Left lung (tissue), 4 donors: ENCODE measurements at regions not wholly inside any gene's neighbourhood (a gene's known extent, or its start where the extent isn't known, plus 50 kb on each side); places are given as distances from the start of the nearest gene placed in this dataset.
A peak's percentile ranks its signal among the peaks of the same experiment; 100 is the strongest.

Source experiments
- ATAC-seq: fragments of 200-7000 bp; cut with Tn5 transposase; one replicate; pipeline ENCODE4 v1.9.1; 2020; ENCODE audit warnings: moderate library complexity
- DNase-seq, 4 donors: peaks; one replicate each; pipeline ENCODE4 v3.0.0-alpha.2; 2013 to 2020
- H3K27ac ChIP-seq, 2 donors: fragments of 200-600 bp; sonication (generic) in 1 of 2; one replicate each; pipeline versions ENCODE4 v1.5.0 to v1.8.0; 2020 to 2021
- H3K27me3 ChIP-seq, 2 donors: fragments of 200-600 bp; sonication (generic) in 1 of 2; one replicate each; pipeline versions ENCODE4 v1.5.0 to v1.8.0; 2020 to 2021
- H3K36me3 ChIP-seq, 2 donors: fragments of 200-600 bp; sonication (generic) in 1 of 2; one replicate each; pipeline versions ENCODE4 v1.5.0 to v1.8.0; 2020 to 2021
- H3K4me1 ChIP-seq, 2 donors: fragments of 200-600 bp; one replicate each; pipeline ENCODE4 v1.8.0; 2021
- H3K4me3 ChIP-seq, 2 donors: fragments of 200-600 bp; sonication (generic) in 1 of 2; one replicate each; pipeline versions ENCODE4 v1.5.0 to v1.8.0; 2020 to 2021; ENCODE audit warnings: mild to moderate bottlenecking in 1 of 2
- H3K9me3 ChIP-seq, 2 donors: fragments of 200-600 bp; sonication (generic) in 1 of 2; one replicate each; pipeline versions ENCODE4 v1.5.0 to v1.8.0; 2020 to 2021
- CTCF ChIP-seq, 2 donors: fragments of 200-600 bp; sonication (generic) in 1 of 2; IDR thresholded peaks; one replicate each; pipeline versions ENCODE4 v1.5.0 to v1.8.0; 2021; ENCODE audit warnings: antibody characterized with exemption in 2 of 2
- intact Hi-C, 2 donors: fragments of 100-400 bp; cut with DNase I; formaldehyde crosslinking; loops; one replicate each; pipeline versions ENCODE4 v1.11.2 to v1.14.2; 2022
- donor health status: DM: no; HTN: yes; CAD: no.
- donor health status: DM: no; HTN: no; CAD: no.

DNA sequence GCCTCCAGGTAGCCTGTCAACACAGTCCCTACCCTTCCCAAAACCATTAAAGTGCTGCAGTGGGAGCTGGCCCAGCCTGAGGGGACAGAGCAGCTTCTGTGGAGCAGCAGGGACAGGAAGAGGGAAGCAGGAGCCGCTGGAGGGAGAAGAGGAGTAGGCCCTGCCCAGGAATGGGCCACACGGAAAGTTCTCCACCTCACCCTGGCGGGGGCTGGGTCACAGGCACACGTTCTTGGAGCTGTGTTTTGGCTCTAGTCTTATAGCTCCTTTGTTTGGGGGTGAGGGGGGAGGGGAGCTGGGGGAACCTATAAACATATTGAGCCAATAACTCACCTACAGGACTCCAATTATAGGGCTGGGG is 508.6 kb downstream of the SHQ1 start:
- Histone ChIP-seq H3K36me3 (no peaks in the 10 kb centered on the region), H3K27ac (peak overlapping the region in 1 of 2 donors; percentile 37), H3K4me1 (peaks cover 8 to 23% of the 10 kb centered on the region in 2 donors), H3K27me3 (no peaks in the 10 kb centered on the region), H3K4me3 (no peak overlapping the region), H3K9me3 (no peaks in the 10 kb centered on the region)
- TF ChIP-seq CTCF (IDR thresholded peaks at IDR 0.05): no peak
- ATAC-seq: no peak
- DNase-seq: no peak
- intact Hi-C loops: no loop called here

GRCh38 chr3:72338942-72339669 is 509.1 kb downstream of the SHQ1 start:
- Histone ChIP-seq H3K4me1 (peaks cover 8 to 17% of the 10 kb centered on the region in 2 donors), H3K27ac (peak overlapping the region in 1 of 2 donors; percentile 37), H3K36me3 (no peaks in the 10 kb centered on the region), H3K9me3 (no peaks in the 10 kb centered on the region), H3K4me3 (no peak overlapping the region), H3K27me3 (no peaks in the 10 kb centered on the region)
- TF ChIP-seq CTCF (IDR thresholded peaks at IDR 0.05): no peak
- DNase-seq: peak in 2 of 4 donors; percentile 29 to 43
- intact Hi-C loops: no loop called here
- peak; percentile 53 for ATAC-seq

- Histone ChIP-seq H3K4me1 (peaks cover 8 to 13% of the 10 kb centered on the region in 2 donors), H3K9me3 (no peaks in the 10 kb centered on the region), H3K27me3 (no peaks in the 10 kb centered on the region), H3K36me3 (no peaks in the 10 kb centered on the region), H3K27ac (no peak overlapping the region), H3K4me3 (no peak overlapping the region)
- DNase-seq (no peak), ATAC-seq (no peak)
- intact Hi-C loops: no loop called here
- no peak for TF ChIP-seq CTCF (IDR thresholded peaks at IDR 0.05)
These were observed 509.9 kb downstream of the SHQ1 start for GRCh38 chr3:72338082-72338941.

DNA sequence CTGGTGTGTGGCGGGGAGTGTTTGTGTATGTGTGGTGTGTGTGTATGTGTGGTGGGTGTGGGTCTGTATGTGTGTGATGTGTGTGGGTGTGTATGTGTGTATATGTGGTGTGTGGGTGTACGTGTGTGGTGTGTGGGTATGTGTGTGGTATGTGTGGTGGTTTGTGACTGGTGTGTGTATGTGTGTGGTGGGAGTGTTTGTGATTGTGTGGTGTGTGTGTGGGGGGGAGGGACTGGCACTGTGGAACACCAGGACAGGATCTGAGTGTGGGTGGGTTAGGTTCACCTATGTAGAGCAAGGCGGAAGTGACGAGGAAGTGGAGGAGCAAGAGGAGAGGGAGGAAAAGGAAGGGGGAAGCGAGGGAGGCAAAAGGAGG is 510.8 kb downstream of the SHQ1 start:
- Histone ChIP-seq H3K4me3 (no peak overlapping the region), H3K27ac (no peak overlapping the region), H3K27me3 (no peaks in the 10 kb centered on the region), H3K4me1 (peaks cover 8 to 13% of the 10 kb centered on the region in 2 donors), H3K9me3 (no peaks in the 10 kb centered on the region), H3K36me3 (no peaks in the 10 kb centered on the region)
- intact Hi-C loops: no loop called here
- DNase-seq (no peak), ATAC-seq (no peak)
- no peak for TF ChIP-seq CTCF (IDR thresholded peaks at IDR 0.05)

DNA sequence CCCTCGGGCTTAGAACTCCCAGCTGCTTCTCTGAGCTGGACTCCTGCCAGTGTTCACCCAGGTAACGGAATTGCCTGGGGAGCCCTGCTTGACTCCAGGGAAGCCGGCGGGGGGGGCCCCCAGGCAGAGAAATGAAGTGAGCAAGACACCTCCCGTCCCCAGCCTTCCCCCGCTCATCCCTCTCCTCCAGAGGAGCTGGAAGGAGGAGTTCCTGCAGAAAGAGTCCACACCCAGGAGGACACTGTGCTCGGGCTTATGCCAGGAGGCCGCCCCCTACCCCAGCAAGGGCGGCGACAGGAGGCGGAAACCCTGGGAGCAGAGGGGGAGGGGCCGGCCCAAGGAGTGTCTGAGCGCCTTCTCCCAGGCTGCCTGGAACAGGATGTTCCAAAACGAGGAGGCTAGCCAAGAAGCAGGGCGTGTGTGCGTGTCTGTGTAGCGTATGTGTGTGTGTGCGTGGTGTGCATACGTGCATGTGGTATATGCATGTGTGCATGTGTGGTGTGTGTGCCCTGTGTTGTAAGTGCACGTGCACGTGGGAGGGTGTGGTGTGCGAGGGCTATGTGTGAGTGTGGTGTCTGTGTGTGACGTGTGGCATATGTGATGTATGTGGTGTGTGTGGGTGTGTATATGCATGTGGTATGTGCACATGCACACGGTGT is 511.3 kb downstream of the SHQ1 start:
- no peak for TF ChIP-seq CTCF (IDR thresholded peaks at IDR 0.05)
- no peaks in the 10 kb centered on the region for H3K9me3 ChIP-seq
- intact Hi-C loops: no loop called here
- H3K36me3 ChIP-seq: no peaks in the 10 kb centered on the region
- no peak overlapping the region for H3K4me3 ChIP-seq
- DNase-seq (peak; percentile 58 to 86 (median 80)), ATAC-seq (peak; percentile 81)
- H3K4me1 ChIP-seq: peaks cover 8 to 13% of the 10 kb centered on the region in 2 donors
- H3K27me3 ChIP-seq: no peaks in the 10 kb centered on the region
- H3K27ac ChIP-seq: no peak overlapping the region
